ENCODE measurements at regions not wholly inside any gene's neighbourhood (a gene's known extent, or its start where the extent isn't known, plus 50 kb on each side); places are given as distances from the start of the nearest gene placed in this dataset.

DNA sequence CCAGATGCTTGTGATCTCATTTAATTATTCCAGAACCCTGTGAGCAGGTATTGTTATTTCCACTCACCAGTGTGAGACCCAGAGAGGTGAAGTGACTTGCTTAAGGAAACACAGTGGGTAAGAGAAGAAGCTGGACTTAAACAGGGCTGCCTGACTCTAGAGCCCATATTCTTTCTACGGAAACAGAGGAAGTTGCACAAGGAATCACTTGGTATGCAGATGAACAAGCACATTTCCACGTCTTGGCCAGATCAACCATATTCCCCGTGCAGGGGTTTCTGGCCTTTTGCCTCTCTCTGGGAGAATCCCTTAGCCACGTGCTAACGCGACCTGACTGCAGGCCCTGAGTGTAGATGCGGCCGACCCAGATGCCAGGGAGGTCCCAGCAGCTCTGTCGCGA, 195.5 kb upstream of the ATP6AP2 start:
- TF ChIP-seq, protein P1, sequence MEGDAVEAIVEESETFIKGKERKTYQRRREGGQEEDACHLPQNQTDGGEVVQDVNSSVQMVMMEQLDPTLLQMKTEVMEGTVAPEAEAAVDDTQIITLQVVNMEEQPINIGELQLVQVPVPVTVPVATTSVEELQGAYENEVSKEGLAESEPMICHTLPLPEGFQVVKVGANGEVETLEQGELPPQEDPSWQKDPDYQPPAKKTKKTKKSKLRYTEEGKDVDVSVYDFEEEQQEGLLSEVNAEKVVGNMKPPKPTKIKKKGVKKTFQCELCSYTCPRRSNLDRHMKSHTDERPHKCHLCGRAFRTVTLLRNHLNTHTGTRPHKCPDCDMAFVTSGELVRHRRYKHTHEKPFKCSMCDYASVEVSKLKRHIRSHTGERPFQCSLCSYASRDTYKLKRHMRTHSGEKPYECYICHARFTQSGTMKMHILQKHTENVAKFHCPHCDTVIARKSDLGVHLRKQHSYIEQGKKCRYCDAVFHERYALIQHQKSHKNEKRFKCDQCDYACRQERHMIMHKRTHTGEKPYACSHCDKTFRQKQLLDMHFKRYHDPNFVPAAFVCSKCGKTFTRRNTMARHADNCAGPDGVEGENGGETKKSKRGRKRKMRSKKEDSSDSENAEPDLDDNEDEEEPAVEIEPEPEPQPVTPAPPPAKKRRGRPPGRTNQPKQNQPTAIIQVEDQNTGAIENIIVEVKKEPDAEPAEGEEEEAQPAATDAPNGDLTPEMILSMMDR (IDR thresholded peaks at IDR 0.05): no peak
- TF ChIP-seq POLR2A (IDR thresholded peaks at IDR 0.05): no peak

Measured in uterus (tissue), 2 donors.